K562 (cell line): ENCODE measurements at regions not wholly inside any gene's neighbourhood (a gene's known extent, or its start where the extent isn't known, plus 50 kb on each side); places are given as distances from the start of the nearest gene placed in this dataset.

ENCODE experiments used
- JUND ChIP-seq, 2 experiments: IDR thresholded peaks; 2 replicates in 1 of 2; 3 replicates in 1 of 2; pipeline ENCODE4 v1.6.1; 2011; ENCODE audit warnings: borderline replicate concordance in 2 of 2, low read depth in 2 of 2, low read length in 2 of 2, improper control_type of control experiment in 1 of 2, missing biosample characterization in 1 of 2, missing genetic modification characterization in 1 of 2, missing genetic modification reagents in 1 of 2
- KDM1A ChIP-seq, 2 experiments: fragments of 450-650 bp; IDR thresholded peaks; 2 replicates each; pipeline ENCODE4 v1.6.1; 2016; ENCODE audit warnings: mild to moderate bottlenecking in 2 of 2
- NCOA2 ChIP-seq, 2 experiments: fragments of 450-650 bp; IDR thresholded peaks; 2 replicates each; pipeline ENCODE4 v1.6.1; 2018; ENCODE audit warnings: mild to moderate bottlenecking in 2 of 2, moderate library complexity in 1 of 2; ENCODE audit not compliant: partially characterized antibody in 2 of 2
- PHB2 ChIP-seq: fragments of 450-650 bp; IDR thresholded peaks from 2 replicates; pipeline ENCODE4 v1.6.1; 2017; ENCODE audit warnings: low read depth
- POLR2A ChIP-seq: fragments of 450-650 bp; conservative IDR thresholded peaks from 2 replicates; pipeline ENCODE4 v1.6.1; 2016
- SP1 ChIP-seq: sonication (generic); formaldehyde crosslinking; IDR thresholded peaks from 2 replicates; pipeline ENCODE4 v1.8.1; 2022; ENCODE audit warnings: mild to moderate bottlenecking, missing genetic modification reagents
- TAF1 ChIP-seq: IDR thresholded peaks from 2 replicates; pipeline ENCODE4 v1.6.1; 2011; ENCODE audit warnings: mild to moderate bottlenecking, low read length, moderate library complexity; ENCODE audit not compliant: insufficient read depth, control insufficient read depth, severe bottlenecking; ENCODE audit errors: extremely low read depth
- ZNF224 ChIP-seq: sonication (generic); formaldehyde crosslinking; IDR thresholded peaks from 2 replicates; pipeline ENCODE4 v1.8.0; 2022; ENCODE audit warnings: mild to moderate bottlenecking, missing genetic modification reagents
- ZNF274 ChIP-seq: IDR thresholded peaks from 2 replicates; pipeline ENCODE4 v1.6.1; 2011; ENCODE audit warnings: low read depth, mild to moderate bottlenecking, low read length, moderate library complexity, borderline replicate concordance
- ZNF707 ChIP-seq: fragments of 250-450 bp; sonication (Bioruptor Pico); conservative IDR thresholded peaks from 2 replicates; pipeline ENCODE4 v1.8.0; 2022; ENCODE audit warnings: inconsistent platforms, mild to moderate bottlenecking, moderate library complexity
- ZNF76 ChIP-seq: fragments of 250-450 bp; sonication (Bioruptor Pico); IDR thresholded peaks from 2 replicates; pipeline ENCODE4 v1.4.0; 2020; ENCODE audit warnings: mild to moderate bottlenecking, moderate library complexity, borderline replicate concordance
- TF ChIP-seq, protein P1 (sequence below): fragments of 250-450 bp; sonication (Bioruptor Pico); IDR thresholded peaks from 2 replicates; pipeline ENCODE4 v1.4.0; 2020; ENCODE audit warnings: borderline replicate concordance
- TF ChIP-seq, protein P2 (sequence below): sonication (generic); formaldehyde crosslinking; IDR thresholded peaks from 2 replicates; pipeline ENCODE4 v1.9.0; 2022; ENCODE audit warnings: mild to moderate bottlenecking, missing genetic modification reagents
- TF ChIP-seq, protein P3 (sequence below): sonication (generic); formaldehyde crosslinking; IDR thresholded peaks from 2 replicates; pipeline ENCODE4 v1.8.1; 2023; ENCODE audit warnings: mild to moderate bottlenecking, missing genetic modification reagents

DNA sequence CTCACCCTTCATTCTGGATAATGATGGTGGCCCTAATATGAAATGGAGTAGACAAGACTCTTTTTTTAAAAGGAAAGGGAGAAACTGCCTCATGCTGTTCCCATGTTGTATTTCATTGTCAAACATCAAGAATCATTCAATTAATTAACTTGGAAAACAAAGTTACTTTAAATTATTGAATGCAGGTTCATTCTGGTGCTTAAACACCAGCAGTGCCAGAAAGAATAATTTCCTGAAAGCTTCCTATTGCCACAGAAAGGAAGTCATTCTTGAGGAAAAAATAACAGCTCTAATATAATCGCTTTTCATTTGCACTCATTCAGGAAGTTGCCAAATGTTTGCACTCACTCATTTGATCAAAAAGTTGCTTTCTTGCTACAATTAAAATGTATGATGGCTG is 497.1 kb upstream of the CDH11 start:
- no peak for TF ChIP-seq ZNF274
- TF ChIP-seq, protein P1, sequence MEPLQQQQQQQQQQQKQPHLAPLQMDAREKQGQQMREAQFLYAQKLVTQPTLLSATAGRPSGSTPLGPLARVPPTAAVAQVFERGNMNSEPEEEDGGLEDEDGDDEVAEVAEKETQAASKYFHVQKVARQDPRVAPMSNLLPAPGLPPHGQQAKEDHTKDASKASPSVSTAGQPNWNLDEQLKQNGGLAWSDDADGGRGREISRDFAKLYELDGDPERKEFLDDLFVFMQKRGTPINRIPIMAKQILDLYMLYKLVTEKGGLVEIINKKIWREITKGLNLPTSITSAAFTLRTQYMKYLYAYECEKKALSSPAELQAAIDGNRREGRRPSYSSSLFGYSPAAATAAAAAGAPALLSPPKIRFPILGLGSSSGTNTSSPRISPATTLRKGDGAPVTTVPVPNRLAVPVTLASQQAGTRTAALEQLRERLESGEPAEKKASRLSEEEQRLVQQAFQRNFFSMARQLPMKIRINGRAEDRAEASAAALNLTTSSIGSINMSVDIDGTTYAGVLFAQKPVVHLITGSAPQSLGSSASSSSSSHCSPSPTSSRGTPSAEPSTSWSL (CRISPR knock-in tag) = no peak
- no peak for TF ChIP-seq POLR2A
- TF ChIP-seq ZNF224 (CRISPR knock-in tag) = no peak
- TF ChIP-seq, protein P2, sequence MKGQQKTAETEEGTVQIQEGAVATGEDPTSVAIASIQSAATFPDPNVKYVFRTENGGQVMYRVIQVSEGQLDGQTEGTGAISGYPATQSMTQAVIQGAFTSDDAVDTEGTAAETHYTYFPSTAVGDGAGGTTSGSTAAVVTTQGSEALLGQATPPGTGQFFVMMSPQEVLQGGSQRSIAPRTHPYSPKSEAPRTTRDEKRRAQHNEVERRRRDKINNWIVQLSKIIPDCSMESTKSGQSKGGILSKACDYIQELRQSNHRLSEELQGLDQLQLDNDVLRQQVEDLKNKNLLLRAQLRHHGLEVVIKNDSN = no peak
- no peak for TF ChIP-seq KDM1A (IDR thresholded peaks at IDR 0.05)
- TF ChIP-seq ZNF707 (CRISPR knock-in tag) = no peak
- TF ChIP-seq PHB2 = no peak
- no peak for TF ChIP-seq ZNF76
- TF ChIP-seq NCOA2 (IDR thresholded peaks at IDR 0.05; ENCODE audit: partially characterized antibody in 2 of 2) = no peak
- no peak for TF ChIP-seq TAF1
- TF ChIP-seq, protein P3, sequence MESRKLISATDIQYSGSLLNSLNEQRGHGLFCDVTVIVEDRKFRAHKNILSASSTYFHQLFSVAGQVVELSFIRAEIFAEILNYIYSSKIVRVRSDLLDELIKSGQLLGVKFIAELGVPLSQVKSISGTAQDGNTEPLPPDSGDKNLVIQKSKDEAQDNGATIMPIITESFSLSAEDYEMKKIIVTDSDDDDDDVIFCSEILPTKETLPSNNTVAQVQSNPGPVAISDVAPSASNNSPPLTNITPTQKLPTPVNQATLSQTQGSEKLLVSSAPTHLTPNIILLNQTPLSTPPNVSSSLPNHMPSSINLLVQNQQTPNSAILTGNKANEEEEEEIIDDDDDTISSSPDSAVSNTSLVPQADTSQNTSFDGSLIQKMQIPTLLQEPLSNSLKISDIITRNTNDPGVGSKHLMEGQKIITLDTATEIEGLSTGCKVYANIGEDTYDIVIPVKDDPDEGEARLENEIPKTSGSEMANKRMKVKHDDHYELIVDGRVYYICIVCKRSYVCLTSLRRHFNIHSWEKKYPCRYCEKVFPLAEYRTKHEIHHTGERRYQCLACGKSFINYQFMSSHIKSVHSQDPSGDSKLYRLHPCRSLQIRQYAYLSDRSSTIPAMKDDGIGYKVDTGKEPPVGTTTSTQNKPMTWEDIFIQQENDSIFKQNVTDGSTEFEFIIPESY (CRISPR knock-in tag) = no peak
- no peak for TF ChIP-seq SP1
- TF ChIP-seq JUND (IDR thresholded peaks at IDR 0.05; ENCODE audit: borderline replicate concordance, low read depth, low read length) = no peak
- no peak for TF ChIP-seq JUND (tag; IDR thresholded peaks at IDR 0.05; ENCODE audit: borderline replicate concordance, low read depth, low read length)
